GM12891 (cell line): ENCODE measurements at regions not wholly inside any gene's neighbourhood (a gene's known extent, or its start where the extent isn't known, plus 50 kb on each side); places are given as distances from the start of the nearest gene placed in this dataset.

Experiments
- DNase-seq: peaks from one replicate; pipeline ENCODE4 v3.0.0; 2011; ENCODE audit warnings: low spot score; ENCODE audit not compliant: insufficient read length
- FAIRE-seq: peaks from 2 replicates; lab custom pipeline; 2011; peaks lifted over from hg19 to GRCh38; lab: Jason Lieb, UNC
- PAX5 ChIP-seq: IDR thresholded peaks from 2 replicates; pipeline ENCODE4 v1.6.1; 2011; ENCODE audit warnings: low read length, moderate library complexity, mild to moderate bottlenecking; ENCODE audit not compliant: insufficient read depth, severe bottlenecking
- POLR2A ChIP-seq: IDR thresholded peaks from 2 replicates; pipeline ENCODE4 v1.6.1; 2011; ENCODE audit warnings: low read depth, low read length, control low read depth
- POLR2AphosphoS5 ChIP-seq: IDR thresholded peaks from 2 replicates; pipeline ENCODE4 v1.6.1; 2011; ENCODE audit warnings: low read depth, low read length, control low read depth
- POU2F2 ChIP-seq: IDR thresholded peaks from 2 replicates; pipeline ENCODE4 v1.6.1; 2011; ENCODE audit warnings: low read depth, mild to moderate bottlenecking, control low read depth, low read length, moderate library complexity
- SPI1 ChIP-seq: IDR thresholded peaks from 2 replicates; pipeline ENCODE4 v1.6.1; 2011; ENCODE audit warnings: low read depth, low read length, control low read depth
- TAF1 ChIP-seq: IDR thresholded peaks from 2 replicates; pipeline ENCODE4 v1.6.1; 2011; ENCODE audit warnings: low read depth, low read length, control low read depth

GRCh38 chr6:115666997-115667396 lies 393.7 kb downstream of the FRK start:
- FAIRE-seq: no peak
- TF ChIP-seq TAF1 (no peak), POLR2A (no peak), SPI1 (no peak), POU2F2 (no peak), POLR2AphosphoS5 (no peak), PAX5 (no peak)

GRCh38 chr6:115665310-115665709 lies 395.4 kb downstream of the FRK start:
- TF ChIP-seq POLR2A: no peak
- no peak for TF ChIP-seq SPI1
- TF ChIP-seq POLR2AphosphoS5: no peak
- TF ChIP-seq PAX5: no peak
- TF ChIP-seq TAF1: no peak
- TF ChIP-seq POU2F2: no peak
- DNase-seq (no peak), FAIRE-seq (no peak)

More at GRCh38 chr6:115666997-115667396, 393.7 kb downstream of the FRK start:
- DNase-seq: no peak

DNA sequence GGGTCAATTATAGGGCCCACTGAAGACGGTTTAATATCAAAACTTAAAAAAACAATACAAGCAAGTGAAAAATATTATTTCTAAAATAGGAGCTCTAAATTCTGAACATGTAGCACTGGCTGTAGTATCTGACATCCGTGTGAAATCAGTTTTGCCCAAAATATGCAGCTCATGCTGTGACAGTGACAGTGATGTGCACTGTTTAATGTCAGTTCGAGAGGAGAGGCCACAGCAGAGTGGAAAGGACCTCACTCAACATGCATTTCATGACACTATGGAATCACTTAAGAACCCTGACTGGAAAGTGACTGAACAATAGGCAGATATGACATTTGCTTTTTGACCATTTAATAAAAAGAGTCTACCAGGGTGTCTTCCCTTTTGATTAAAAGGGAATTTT lies 397.0 kb downstream of the FRK start:
- no peak for FAIRE-seq
- no peak for TF ChIP-seq POU2F2
- TF ChIP-seq POLR2A: no peak
- TF ChIP-seq TAF1: no peak
- no peak for TF ChIP-seq PAX5
- no peak for TF ChIP-seq SPI1
- TF ChIP-seq POLR2AphosphoS5: no peak

DNA sequence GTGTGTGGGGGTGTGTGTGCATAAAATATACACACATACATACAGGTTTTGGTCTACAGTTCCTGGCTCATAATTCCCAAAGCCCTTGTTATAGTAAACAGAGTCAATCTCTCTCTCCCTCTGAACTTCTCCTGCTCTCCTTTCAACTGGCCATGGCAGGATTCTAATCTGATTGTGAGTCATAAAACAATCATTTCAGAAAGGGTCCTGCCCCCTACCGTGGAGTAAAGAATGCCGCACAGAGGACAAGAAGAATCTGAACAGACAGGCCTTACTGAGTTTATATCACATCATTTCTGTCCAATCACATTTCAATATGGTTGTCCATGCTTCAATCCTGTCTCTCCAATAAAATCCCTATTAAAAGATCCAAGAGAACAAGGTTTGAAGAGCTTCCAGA lies 416.9 kb downstream of the FRK start:
- FAIRE-seq (no peak), DNase-seq (no peak)
- TF ChIP-seq POLR2A: no peak
- no peak for TF ChIP-seq PAX5
- no peak for TF ChIP-seq SPI1
- no peak for TF ChIP-seq POLR2AphosphoS5
- no peak for TF ChIP-seq TAF1
- TF ChIP-seq POU2F2: no peak

More for the DNA sequence above, 397.0 kb downstream of the FRK start:
- no peak for DNase-seq

DNA sequence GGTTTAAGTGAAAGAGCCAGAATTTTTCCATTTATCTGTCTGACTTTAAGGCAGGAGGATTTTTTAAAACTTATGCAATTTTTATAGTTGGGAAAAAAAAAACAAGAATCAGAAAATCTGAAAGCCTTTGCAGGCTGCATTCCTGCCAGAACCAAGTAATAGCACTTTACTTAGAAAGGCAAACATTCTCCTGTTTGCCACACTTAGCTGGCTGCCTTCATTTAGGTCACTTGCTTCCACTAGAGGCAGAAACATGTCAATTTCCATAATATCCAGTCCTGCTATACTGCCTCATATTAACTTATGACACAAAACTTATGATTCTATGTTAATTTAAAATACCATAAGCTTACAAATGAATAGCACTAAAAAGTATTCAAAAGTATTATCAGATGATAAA lies 425.8 kb downstream of the FRK start:
- no peak for TF ChIP-seq POLR2A
- TF ChIP-seq SPI1: no peak
- TF ChIP-seq POLR2AphosphoS5: no peak
- TF ChIP-seq TAF1: no peak
- TF ChIP-seq POU2F2: no peak
- TF ChIP-seq PAX5: no peak
- FAIRE-seq (no peak), DNase-seq (no peak)

DNA sequence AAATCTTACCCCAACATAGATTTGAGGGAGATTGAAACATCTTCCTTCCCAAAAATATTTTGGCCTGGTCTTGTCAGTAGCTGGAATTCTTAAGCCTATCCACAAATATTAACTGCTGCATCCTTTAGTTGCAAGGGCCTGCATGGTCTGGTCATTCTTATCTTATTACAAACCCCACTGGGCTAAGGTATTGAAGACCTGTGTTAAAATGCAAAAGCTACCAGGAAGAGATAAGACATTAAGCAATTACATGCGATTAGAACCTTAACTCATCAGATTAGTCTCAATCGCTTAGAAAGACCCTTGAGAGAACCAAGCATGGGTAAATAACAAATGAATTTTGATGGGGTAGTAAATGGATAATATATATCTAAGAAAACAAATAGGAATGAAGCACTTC lies 426.6 kb downstream of the FRK start:
- no peak for DNase-seq
- TF ChIP-seq PAX5: no peak
- no peak for TF ChIP-seq SPI1
- no peak for TF ChIP-seq POLR2AphosphoS5
- FAIRE-seq: no peak

DNA sequence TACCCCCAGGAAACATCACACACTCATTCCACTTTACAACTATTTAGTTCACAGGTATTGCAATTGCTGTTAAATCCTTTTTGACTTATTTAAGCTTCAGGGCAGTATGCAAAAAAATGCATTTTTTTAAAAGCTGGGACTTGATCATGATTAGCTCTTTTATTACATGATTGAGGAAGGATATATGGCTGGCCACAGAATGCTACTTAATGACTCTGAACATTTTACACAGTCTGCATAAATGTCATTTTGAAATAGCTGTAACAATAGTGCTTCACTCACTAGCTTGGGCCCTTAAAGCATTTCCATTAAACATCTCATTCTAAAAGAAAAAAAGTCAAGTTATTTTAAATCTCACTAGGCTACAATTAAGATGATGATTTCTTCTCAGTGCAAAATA lies 429.7 kb downstream of the FRK start:
- DNase-seq (no peak), FAIRE-seq (no peak)
- TF ChIP-seq PAX5: no peak
- no peak for TF ChIP-seq TAF1
- no peak for TF ChIP-seq POLR2A

DNA sequence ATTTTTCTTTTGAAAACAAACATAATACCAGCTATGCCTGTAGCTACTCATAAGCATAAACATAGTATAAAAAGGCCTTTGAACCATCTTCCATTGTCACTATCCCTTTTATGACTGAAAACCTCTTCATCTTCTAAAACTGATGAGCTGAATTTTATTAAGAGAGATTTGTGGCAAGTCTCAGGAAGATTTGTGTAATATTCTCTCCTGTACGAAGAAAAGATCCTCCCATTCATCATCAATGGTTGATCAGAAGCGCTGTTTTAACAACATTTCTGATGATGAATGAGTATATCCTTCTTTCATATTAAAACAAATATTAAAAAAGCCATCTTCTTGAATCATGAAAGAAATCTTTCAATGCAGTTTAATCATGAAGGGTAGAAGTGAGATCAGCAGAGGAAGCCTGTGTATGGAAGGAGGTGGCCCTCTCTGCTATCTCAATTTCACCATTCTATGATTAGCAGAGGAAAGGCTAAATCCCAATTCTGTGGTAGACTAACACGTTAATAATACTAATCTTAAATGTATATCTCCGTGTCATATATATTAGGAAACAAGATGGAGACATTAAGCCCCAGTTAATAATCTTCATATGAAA lies 430.2 kb downstream of the FRK start:
- FAIRE-seq (no peak), DNase-seq (no peak)

DNA sequence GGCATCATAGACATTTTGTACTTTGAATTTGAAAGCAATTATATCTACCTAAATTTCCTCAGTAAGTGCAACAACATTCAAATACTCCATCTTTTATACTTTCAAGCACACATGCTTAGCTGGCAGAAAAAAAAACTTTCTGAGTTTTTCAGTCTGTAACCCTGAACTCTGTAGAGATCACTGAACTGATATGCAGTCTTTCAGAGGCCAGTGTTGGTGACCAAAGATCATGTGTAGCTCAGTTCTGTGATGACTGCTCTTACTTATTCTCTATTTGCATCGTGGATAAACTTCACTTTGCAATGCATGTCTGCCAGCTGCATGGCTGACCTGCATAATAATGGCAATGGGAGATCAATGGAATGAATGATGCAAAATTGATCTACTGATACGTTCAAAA lies 431.3 kb downstream of the FRK start:
- no peak for TF ChIP-seq POLR2AphosphoS5
- TF ChIP-seq POLR2A: no peak
- TF ChIP-seq SPI1: no peak
- no peak for TF ChIP-seq POU2F2
- no peak for TF ChIP-seq TAF1
- TF ChIP-seq PAX5: no peak
- FAIRE-seq (no peak), DNase-seq (no peak)

More for the DNA sequence above, 430.2 kb downstream of the FRK start:
- no peak for TF ChIP-seq POU2F2
- TF ChIP-seq PAX5: no peak
- no peak for TF ChIP-seq TAF1
- TF ChIP-seq POLR2A: no peak
- TF ChIP-seq POLR2AphosphoS5: no peak
- TF ChIP-seq SPI1: no peak

- TF ChIP-seq PAX5 (no peak), POLR2A (no peak)
- DNase-seq (no peak), FAIRE-seq (no peak)
These were observed 442.4 kb downstream of the FRK start for GRCh38 chr6:115618256-115618655.
